Left lobe of liver (tissue), 2 donors: ENCODE measurements at regions not wholly inside any gene's neighbourhood (a gene's known extent, or its start where the extent isn't known, plus 50 kb on each side); places are given as distances from the start of the nearest gene placed in this dataset.

Experiments
- ATAC-seq: fragments of 200-7000 bp; cut with Tn5 transposase; one replicate; pipeline ENCODE4 v1.9.1; 2020; ENCODE audit warnings: mild to moderate bottlenecking, moderate library complexity
- DNase-seq: peaks from one replicate; pipeline ENCODE4 v3.0.0-alpha.2; 2020; ENCODE audit warnings: low spot score
- donor health status: DM: no; HTN: no; CAD: no; lungs with moderate emphysema.
- donor health status: DM: no; HTN: yes; CAD: no.

DNA sequence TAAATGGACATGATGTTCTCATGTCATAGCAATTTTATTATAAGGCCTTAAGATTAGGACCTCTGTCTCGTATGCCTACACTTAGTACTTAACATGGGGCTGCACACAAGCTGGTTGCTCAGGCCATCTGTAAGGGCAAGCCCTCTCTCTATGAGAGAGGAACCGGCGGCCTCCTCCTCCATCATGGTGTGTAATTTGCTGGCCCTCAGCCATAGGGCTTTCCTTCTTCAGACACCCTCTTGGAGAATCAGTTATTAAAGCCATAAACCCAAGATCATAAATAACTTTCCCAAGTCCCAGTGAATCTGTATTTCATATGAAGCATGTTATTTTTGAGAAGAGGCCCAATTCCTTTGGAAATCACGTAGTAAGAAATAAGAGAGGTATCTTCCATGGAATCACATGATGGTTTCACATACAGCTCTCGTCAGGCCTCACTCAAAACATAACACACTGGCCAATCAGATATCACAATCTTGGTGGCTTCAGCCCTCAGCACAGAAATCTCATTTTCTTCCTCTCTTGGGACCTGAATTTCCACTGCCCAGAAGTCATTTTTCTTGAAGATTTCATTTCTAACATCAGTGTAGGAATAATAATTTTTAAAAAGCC lies 92.6 kb downstream of the RDH14 start:
- ATAC-seq (no peak), DNase-seq (no peak)

- ATAC-seq: no peak
- no peak for DNase-seq
These were observed 94.5 kb downstream of the RDH14 start for GRCh38 chr2:18465979-18466378.

GRCh38 chr2:18464913-18465312 lies 95.5 kb downstream of the RDH14 start:
- ATAC-seq (no peak), DNase-seq (no peak)

DNA sequence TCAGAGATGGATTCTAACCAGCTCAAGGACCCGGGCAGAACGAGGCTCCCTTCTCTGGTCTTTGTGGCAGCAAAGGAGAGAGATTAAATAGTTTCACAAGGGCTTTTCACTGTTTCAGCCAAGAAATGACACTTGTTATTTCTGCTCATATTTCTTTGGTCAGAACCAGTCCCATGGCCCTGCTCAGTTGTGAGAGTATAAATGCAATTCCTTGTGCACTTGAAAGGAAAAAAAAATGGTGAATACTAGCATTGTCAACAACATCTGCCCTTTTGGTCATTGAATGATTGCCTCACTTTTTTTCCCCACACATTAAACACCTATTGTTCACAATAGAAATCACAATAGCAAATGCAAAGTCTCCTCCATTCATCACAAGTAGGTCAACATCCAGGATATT lies 104.4 kb downstream of the RDH14 start:
- ATAC-seq: no peak
- DNase-seq: no peak

- no peak for DNase-seq
- no peak for ATAC-seq
These were observed 105.1 kb downstream of the RDH14 start for GRCh38 chr2:18455236-18455862.

GRCh38 chr2:18454692-18455235 lies 105.7 kb downstream of the RDH14 start:
- no peak for DNase-seq
- no peak for ATAC-seq

GRCh38 chr2:18446715-18447114 lies 113.7 kb downstream of the RDH14 start:
- DNase-seq: no peak
- ATAC-seq: no peak

DNA sequence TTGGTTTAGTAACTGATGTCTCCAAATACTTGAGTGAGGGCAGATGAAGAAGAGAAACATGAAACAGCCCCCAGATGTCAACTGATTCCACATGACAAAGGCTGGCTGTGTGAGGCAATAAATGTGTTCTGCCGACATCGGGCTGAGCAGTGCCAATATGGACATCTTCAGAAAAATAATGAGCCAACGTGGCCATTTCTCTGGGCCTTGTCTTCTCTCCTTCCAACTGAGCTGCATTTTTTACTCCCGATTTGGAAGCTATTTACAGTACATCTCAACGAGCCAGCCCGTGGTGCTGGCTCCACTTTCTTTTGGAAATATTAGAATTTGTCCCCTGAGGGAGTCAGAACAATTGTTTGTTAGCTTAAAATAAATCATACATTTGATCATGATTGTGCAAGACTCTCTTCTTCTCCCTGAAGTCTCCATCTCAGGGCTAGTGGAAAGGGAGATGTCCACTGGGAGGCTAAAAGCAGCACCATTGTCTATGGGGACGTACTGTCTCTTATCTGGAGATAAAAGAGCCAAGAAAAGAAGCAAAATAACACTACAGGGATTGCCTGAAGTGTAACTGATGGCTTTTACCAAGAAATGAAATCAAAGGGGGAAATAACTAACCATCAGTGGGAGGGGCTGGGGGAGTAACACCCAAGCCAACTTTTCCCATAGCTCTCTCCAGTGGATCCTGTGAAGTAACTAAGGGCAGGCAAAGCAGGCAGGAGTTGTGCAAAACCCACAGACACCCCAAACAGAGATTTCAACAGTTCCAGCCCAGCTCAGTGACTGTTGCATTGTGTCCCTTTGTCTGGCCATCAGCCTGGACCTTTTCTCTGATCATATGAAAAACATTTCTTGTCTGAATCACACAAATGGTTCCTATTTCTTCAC lies 114.8 kb downstream of the RDH14 start:
- ATAC-seq (no peak), DNase-seq (no peak)

GRCh38 chr2:18444806-18445205 lies 115.6 kb downstream of the RDH14 start:
- no peak for ATAC-seq
- no peak for DNase-seq

- no peak for ATAC-seq
- DNase-seq: no peak
These were observed 118.9 kb downstream of the RDH14 start for GRCh38 chr2:18441583-18441982.

DNA sequence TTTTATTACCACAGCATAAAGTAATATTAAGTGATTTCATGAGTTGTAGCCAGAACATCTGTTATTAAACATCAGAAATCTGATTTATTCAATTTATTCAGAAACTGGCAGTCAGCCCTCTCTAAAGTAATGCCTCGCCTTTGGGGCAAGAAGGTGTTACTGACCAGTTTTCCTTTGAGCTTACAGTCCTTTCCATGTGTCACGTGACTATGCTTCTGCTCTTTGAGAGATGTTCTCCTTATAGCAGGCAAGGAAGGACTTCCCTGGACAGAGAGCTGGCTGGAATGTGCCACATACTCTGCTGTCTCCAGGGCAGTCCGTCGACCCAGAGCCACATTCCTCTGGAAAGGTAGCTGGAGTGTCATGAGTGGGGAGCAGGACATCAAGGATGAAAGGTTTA lies 119.7 kb downstream of the RDH14 start:
- DNase-seq (no peak), ATAC-seq (no peak)

- DNase-seq: no peak
- no peak for ATAC-seq
These were observed 120.3 kb downstream of the RDH14 start for GRCh38 chr2:18440141-18440661.

- no peak for DNase-seq
- ATAC-seq: no peak
These were observed 120.7 kb downstream of the RDH14 start for GRCh38 chr2:18439716-18440115.

DNA sequence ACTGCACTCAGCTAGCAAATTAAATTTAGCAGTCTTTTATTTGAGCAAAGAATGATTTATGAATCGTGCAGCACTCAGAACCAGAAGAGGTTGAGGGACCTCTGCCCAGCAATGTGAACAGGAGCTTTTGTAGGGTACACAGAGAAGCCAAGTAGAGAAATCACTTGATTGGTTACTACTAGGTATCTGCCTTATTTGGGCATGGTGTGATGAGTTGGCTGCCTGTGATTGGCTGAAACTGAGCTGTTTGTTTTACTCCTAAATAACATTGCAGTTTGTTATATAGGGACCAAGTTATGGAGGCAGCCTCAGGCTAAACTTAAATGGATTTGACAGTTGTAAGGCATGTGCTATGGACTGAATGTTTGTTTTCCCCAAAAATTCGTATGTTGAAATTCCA lies 122.5 kb downstream of the RDH14 start:
- ATAC-seq (no peak), DNase-seq (no peak)

DNA sequence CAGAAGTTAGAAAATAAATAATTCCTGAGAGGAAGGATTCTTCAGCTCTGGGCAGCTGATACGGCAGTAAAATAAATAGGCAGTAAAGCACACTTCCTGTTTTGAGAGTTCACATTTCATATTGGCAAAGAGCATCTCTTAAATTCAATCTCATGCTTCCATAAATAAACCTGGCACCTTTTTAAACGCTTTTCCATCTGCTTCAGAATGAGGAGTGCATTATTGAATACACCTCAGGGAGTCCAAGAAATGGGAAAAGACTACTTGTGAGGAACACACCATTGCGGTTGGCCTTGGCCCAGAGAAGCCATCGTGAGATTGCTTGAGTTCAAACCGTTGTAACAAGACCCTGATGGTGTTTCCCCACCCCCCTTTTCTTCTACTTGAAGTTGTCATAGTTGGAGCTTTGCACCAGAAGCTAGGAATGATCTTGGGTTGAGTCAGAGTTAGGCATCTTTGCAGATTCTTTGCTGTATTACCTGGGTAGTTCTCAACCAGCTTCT lies 123.9 kb downstream of the RDH14 start:
- ATAC-seq (no peak), DNase-seq (no peak)

DNA sequence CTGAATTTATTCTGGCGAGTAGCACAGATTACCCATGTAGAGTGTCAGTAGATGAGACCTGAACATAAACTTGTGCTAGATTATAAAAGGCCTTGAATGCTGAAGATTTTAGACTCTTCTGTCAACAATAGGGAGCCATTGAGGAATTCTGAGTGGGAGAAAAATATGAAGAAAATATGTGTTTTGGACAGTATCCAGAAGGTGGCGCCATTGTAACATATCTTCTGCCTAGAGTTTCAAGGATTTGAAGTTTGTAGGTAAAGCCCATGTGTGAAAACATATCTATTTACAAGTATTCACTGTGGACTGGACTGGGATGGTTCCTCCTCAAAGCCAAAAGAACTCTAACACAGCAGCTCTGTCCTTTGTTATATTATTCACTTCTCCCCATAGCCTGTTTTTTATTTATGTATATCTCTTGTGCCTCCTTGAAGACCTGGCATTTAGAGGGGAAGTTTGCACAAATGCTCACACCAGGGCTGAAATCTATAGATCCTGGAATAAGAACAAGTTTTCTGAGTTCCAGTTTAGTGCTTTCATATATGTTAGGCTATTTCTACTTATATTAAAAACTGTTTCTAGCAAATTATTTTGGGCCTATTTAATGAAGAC lies 124.9 kb downstream of the RDH14 start:
- ATAC-seq (peak; percentile 63), DNase-seq (no peak)

DNA sequence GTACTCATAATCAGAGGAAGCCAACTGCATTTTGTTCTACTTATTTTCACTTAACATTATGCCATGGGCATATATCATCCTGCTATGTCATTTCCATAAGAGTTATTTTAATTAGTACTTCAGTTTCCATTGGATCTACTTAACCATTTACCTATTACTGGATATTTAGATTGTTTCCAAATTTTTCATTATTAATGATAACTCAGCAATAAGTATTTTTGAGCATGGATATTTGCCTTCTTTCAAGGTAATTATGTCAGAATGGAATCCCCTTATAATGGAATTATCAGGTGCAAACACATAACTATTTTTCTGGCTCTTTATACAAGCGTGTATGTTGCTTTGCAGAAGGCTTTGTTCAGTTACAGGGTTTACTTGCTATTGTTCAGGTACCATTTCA lies 126.6 kb downstream of the RDH14 start:
- ATAC-seq (no peak), DNase-seq (no peak)

- ATAC-seq (no peak), DNase-seq (no peak)
These were observed 127.5 kb downstream of the RDH14 start for GRCh38 chr2:18432999-18433398.

DNA sequence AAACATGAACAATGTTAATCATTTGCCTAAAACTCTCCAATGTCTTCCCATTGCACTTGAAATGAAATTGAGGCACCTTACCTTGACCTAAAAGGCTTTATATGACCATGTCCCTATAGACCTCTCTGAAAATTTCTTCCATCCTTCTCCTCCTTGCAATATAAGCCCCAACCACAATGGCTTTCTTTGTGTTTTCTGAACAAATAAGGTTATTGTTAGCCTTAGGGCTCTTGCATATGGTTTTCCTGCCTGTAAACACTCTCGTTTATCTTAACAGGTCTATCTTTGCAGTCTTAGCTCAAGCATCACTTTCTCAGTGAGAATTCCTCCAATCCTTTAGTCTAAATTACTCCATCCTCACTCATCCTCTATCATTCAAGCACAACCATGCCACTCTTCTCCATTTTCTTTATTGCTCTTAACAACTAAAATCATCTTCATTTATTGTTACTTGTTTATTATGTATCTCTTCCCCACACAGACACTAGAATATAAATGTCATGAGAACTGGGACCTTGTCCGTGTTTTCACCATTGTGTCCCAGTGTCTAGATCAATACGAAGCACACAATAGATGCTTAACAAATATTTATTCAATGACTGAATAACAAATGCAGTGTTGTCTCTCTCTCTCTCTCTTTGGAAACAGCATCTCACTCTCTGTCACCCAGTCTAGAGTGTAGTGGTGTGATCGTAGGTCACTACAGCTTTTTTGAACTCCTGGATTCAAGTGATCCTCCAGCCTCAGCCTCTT lies 129.3 kb downstream of the RDH14 start:
- no peak for ATAC-seq
- DNase-seq: no peak

DNA sequence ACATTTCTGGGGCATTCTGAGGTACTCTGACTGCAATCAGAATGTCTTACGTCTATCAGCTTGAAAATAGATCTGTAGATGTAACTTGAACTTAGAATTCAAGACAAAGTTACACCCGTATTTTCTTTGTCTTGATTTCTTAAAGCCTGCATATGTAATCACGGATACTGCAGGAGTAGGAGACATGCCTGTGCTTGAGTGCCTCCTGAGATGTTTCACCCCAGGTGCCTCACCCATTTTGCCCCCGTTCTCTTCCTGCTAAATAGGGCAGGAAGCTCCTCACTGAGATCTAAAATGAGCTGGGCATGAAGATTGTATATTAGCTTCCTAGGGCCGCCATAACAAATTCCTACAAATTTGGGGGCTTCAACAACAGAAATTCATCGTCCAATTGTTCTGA lies 131.9 kb downstream of the RDH14 start:
- ATAC-seq (no peak), DNase-seq (no peak)
